ENCODE measurements at regions not wholly inside any gene's neighbourhood (a gene's known extent, or its start where the extent isn't known, plus 50 kb on each side); places are given as distances from the start of the nearest gene placed in this dataset.

- Histone ChIP-seq H3K27ac (ENCODE audit: low read length) (no peak overlapping the region), H3K36me3 (ENCODE audit: insufficient read depth, low read length) (no peaks in the 10 kb centered on the region), H3K4me3 (ENCODE audit: low read length) (no peak overlapping the region), H2AFZ (ENCODE audit: low read depth, low read length) (no peak overlapping the region), H3F3A (ENCODE audit: insufficient read depth, low read length, poor library complexity, severe bottlenecking) (no peaks in the 10 kb centered on the region), H3K79me2 (replicated peaks; ENCODE audit: insufficient read depth, low read length) (no peaks in the 10 kb centered on the region), H3K27me3 (ENCODE audit: insufficient read depth, low read depth, low read length) (no peaks in the 10 kb centered on the region), H4K20me1 (ENCODE audit: insufficient read depth) (no peaks in the 10 kb centered on the region), H3K9me3 (ENCODE audit: low read length) (no peaks in the 10 kb centered on the region), H3K9me2 (ENCODE audit: insufficient read depth, low read length) (no peaks in the 10 kb centered on the region), H3K4me2 (ENCODE audit: low read length) (no peak overlapping the region), H3K9ac (ENCODE audit: low read length) (no peak overlapping the region)
- no peak for TF ChIP-seq POLR2AphosphoS5 (IDR thresholded peaks at IDR 0.05)
- TF ChIP-seq SMC3 (conservative IDR thresholded peaks at IDR 0.05; ENCODE audit: poor library complexity): no peak
- no peak for TF ChIP-seq EP300 (conservative IDR thresholded peaks at IDR 0.05; ENCODE audit: poor library complexity, severe bottlenecking)
- no peak for TF ChIP-seq MXI1 (conservative IDR thresholded peaks at IDR 0.05; ENCODE audit: poor library complexity, severe bottlenecking)
- TF ChIP-seq TAF1 (IDR thresholded peaks at IDR 0.05; ENCODE audit: low read depth): no peak
- TF ChIP-seq RAD21 (conservative IDR thresholded peaks at IDR 0.05): no peak
- no peak for TF ChIP-seq CTCF (IDR thresholded peaks at IDR 0.05; ENCODE audit: poor library complexity, severe bottlenecking)
- TF ChIP-seq REST (IDR thresholded peaks at IDR 0.05; ENCODE audit: borderline replicate concordance): no peak
- no peak for TF ChIP-seq EZH2 (IDR thresholded peaks at IDR 0.05; ENCODE audit: borderline replicate concordance, insufficient read depth, low read length, poor library complexity, severe bottlenecking)
Measured at GRCh38 chr2:17429130-17429529, 89.1 kb downstream of the RAD51AP2 start.

DNA sequence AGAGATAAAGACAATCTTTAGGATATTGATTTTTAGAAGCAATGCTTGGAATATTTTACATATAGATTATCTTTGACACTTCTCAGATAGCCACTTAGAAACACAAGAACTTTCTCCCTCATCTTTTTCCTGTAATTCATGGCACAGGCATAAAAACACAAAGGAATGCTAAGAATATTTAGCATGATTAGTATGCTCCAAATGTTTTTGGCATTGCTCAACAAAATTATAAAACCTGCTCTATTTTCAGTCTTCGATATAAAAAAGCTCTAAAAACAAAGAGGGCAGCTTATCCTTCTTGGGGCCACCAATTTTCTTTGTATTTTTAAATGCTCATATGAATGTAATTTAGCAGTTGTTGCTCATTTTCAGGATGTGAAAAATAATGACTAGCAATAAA is 90.8 kb downstream of the RAD51AP2 start:
- no peak overlapping the region for H3K27ac ChIP-seq (ENCODE audit: low read length)

More for the DNA sequence above, 90.8 kb downstream of the RAD51AP2 start:
- Histone ChIP-seq H3K27me3 (ENCODE audit: insufficient read depth, low read depth, low read length) (no peaks in the 10 kb centered on the region), H3K79me2 (replicated peaks; ENCODE audit: insufficient read depth, low read length) (no peaks in the 10 kb centered on the region), H3K4me3 (ENCODE audit: low read length) (no peak overlapping the region), H4K20me1 (ENCODE audit: insufficient read depth) (no peaks in the 10 kb centered on the region), H3K9me3 (ENCODE audit: low read length) (no peaks in the 10 kb centered on the region), H3K36me3 (ENCODE audit: insufficient read depth, low read length) (no peaks in the 10 kb centered on the region), H3K9ac (ENCODE audit: low read length) (no peak overlapping the region), H3K4me2 (ENCODE audit: low read length) (no peak overlapping the region), H3F3A (ENCODE audit: insufficient read depth, low read length, poor library complexity, severe bottlenecking) (no peaks in the 10 kb centered on the region), H3K9me2 (ENCODE audit: insufficient read depth, low read length) (no peaks in the 10 kb centered on the region), H2AFZ (ENCODE audit: low read depth, low read length) (no peak overlapping the region)
- TF ChIP-seq EZH2 (IDR thresholded peaks at IDR 0.05; ENCODE audit: borderline replicate concordance, insufficient read depth, low read length, poor library complexity, severe bottlenecking) (no peak), POLR2AphosphoS5 (IDR thresholded peaks at IDR 0.05) (no peak), EP300 (conservative IDR thresholded peaks at IDR 0.05; ENCODE audit: poor library complexity, severe bottlenecking) (no peak), RAD21 (conservative IDR thresholded peaks at IDR 0.05) (no peak), CTCF (IDR thresholded peaks at IDR 0.05; ENCODE audit: poor library complexity, severe bottlenecking) (no peak), REST (IDR thresholded peaks at IDR 0.05; ENCODE audit: borderline replicate concordance) (no peak), MXI1 (conservative IDR thresholded peaks at IDR 0.05; ENCODE audit: poor library complexity, severe bottlenecking) (no peak), TAF1 (IDR thresholded peaks at IDR 0.05; ENCODE audit: low read depth) (no peak), SMC3 (conservative IDR thresholded peaks at IDR 0.05; ENCODE audit: poor library complexity) (no peak)

Data from neural cell (in vitro differentiated cells).